Ureter (tissue), 1 donor: ENCODE measurements at regions not wholly inside any gene's neighbourhood (a gene's known extent, or its start where the extent isn't known, plus 50 kb on each side); places are given as distances from the start of the nearest gene placed in this dataset.
"Not testable (repeated sequence)": the region's sequence is repeated elsewhere in the genome, so short reads cannot be mapped to it uniquely, and the experiment has no call there.

Experiments
- DNase-seq: peaks from one replicate; pipeline ENCODE4 v3.0.0-alpha.2; 2020; ENCODE audit warnings: low spot score
- donor health status: DM: yes; HTN: yes; CAD: no.

DNA sequence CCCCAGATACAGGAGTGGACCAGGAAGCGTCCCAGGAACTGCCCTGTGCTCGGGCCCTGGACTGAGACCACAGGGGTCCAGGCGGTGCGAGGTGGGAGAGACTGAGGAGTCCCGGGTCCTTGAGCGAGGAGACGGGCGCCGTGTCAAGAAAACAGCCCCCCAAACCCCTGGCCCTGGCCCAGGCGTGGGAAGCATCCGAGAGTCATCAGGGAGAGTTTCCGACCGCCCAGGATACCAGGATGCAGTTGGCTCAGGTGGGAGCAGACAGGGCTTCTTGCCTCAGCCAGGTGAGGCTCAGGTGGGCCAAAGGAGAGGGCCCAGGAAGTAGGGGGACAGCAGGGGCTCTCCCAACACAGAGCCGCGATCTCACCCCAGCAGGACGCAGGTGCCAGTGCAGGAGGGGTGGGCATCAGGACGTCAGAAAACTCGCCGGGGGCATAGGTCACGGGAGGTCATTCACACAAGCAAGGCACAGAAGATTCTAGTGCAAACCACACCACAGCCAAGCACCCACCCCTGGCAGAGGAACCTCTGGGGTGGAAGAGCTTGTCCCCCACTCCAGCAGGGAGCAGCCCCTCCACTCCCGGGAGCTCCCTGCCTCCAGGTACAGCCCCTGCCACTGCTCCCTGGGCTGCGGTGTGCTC lies 102.5 kb upstream of the EIF5 start:
- no peak for DNase-seq

DNA sequence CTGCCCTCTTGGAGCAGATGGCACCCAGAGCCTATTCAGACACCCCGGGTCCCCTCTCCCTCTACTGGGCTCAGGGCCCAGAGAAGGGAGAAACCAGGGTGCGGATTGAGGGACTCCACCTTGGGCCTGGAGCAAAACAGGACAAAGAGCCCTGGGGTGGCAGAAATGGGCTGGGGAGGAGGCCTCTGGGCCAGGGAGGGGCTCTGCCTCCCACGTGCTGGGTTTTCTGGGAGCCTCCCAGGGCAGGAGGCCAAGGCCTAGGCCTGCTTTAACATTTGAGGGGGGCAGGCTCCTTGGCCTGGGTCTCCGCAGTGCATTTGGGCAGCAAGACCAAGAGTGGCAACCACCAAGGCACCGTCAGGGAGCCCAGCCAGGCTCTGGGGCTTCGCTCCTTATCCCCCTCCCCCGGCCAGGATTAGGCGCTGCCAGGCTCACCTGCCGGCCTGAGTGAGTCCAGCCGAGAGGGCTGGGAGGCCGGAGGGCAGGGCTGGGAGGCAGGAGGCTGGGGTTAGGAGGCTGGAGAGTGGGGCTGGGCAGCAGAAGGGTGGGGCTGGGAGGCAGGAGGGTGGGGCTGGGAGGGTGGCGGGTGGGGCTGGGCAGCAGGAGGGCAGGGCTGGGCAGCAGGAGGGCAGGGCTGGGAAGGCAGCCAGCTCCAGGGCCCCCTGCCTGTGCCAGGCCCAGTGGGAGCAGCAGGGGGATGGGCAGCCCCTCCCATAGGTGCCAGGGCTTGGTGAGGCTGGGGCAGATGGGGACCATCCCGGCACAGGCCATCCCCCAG lies 101.8 kb upstream of the EIF5 start:
- DNase-seq, result no peak

DNA sequence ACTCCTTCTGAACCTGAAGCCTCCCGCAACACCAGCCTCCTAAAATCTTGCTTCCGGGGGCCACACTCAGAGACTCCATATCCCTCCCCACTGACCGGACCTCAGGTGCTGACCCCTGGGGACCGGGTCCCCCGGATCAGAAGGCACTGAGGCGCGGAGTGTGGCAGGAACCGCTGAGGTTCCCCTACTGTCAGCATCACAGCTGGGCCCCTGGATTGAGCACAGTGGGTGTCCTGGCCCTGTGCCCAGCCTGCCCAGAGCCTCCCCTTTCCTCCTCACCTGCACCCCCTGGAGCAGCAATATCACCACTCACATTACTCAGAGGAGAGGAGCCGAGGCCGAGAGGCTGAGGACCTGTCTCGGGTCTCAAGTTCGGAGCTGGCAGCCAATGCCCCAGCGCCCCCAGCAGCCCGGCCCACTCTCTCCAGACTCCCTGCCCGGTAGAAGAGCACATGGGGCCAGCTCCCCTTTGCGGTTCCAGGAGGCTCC lies 101.2 kb upstream of the EIF5 start:
- DNase-seq, result no peak

DNA sequence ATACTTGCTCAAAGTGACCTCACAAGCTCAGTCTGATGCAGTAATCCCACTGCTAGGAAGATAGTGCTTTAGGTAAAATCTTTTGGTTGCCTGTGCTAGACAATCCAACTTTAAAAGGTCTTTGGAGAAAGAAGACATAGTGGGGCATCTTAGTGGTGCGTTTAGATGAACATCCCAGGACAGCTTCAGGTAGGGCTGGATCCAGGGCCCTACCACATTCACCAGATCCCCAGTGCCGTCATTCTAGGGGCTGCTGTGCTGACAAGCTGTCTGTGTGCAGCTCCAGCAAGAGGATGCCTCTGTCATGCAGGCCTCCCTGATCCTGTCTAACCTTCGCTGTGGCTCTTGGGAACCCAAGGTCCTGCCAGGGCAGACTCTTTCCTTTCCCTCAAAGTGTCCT lies 100.7 kb upstream of the EIF5 start:
- DNase-seq, result no peak

- not testable (repeated sequence) for DNase-seq
Observed at GRCh38 chr14:103234826-103235225, 99.2 kb upstream of the EIF5 start.

- DNase-seq, result not testable (repeated sequence)
Observed at GRCh38 chr14:103235506-103235905, 98.5 kb upstream of the EIF5 start.

- no peak for DNase-seq
Observed at GRCh38 chr14:103239751-103240150, 94.3 kb upstream of the EIF5 start.

- DNase-seq, result no peak
Observed at GRCh38 chr14:103241531-103241930, 92.5 kb upstream of the EIF5 start.

DNA sequence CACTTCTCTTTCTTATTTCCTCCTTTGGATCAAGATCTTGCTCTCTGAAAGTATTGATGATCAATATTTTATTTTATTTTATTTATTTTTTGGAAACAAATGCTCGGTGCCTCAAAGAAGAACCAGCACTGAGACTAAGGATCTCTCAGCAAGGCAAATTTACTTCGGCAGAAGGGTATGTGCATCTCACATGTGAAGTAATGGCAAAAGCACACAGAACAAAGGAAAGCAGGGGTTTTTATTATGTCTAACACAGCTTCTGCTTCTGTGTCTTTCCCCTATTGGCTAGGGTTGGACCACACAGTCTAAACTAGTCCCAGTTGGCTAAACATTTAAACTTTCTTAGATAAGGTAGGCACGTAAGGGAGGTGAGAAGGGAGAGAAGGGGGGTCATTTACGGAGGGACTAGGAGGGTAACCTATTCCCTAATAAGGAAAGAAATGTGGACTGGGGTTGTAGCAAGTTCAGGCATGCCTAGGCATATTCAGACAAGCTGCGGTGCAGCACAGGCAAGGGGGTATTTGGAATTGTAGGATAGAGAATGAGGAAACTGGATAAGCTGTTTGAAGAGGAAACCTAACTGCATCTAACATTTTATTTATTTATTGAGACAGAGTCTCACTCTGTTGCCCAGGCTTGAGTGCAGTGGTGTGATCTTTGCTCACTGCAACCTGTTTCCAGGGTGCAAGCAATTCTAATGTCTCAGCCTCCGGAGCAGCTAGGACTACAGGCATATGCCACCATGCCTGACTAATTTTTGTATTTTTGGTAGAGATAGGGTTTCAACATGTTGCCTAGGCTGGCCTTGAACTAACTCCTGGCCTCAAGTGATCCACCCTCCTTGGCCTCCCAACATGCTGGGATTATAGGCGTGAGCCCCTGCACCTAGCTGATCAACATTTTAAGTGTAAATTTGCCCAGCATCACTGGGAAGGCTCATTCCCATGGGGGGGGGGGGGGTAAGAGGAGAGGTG lies 90.0 kb upstream of the EIF5 start:
- DNase-seq, result no peak

DNA sequence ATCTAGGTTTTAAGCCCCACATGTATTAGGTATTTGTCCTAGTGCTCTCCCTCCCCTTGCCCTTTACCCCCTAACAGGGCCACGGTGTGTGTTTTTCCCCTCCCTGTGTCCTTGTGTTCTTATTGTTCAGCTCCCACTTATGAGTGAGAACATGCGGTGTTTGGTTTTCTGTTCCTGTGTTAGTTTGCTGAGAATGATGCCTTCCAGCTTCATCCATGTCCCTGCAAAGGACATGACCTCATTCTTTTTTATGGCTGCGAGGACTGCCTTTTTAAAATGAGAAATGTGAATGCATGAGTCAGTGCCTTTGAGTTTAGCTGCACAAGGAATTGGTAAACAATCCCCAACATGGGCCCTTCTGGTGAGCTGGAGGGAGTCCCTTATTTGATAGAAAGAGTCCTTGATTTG lies 88.4 kb upstream of the EIF5 start:
- not testable (repeated sequence) for DNase-seq

GRCh38 chr14:103246070-103246469 lies 88.0 kb upstream of the EIF5 start:
- no peak for DNase-seq

- no peak for DNase-seq
Observed at GRCh38 chr14:103247169-103247606, 86.8 kb upstream of the EIF5 start.

GRCh38 chr14:103250181-103250580 lies 83.9 kb upstream of the EIF5 start:
- DNase-seq, result no peak

- no peak for DNase-seq
Observed at GRCh38 chr14:103250874-103251273, 83.2 kb upstream of the EIF5 start.

GRCh38 chr14:103255555-103255954 lies 78.5 kb upstream of the EIF5 start:
- DNase-seq, result no peak

DNA sequence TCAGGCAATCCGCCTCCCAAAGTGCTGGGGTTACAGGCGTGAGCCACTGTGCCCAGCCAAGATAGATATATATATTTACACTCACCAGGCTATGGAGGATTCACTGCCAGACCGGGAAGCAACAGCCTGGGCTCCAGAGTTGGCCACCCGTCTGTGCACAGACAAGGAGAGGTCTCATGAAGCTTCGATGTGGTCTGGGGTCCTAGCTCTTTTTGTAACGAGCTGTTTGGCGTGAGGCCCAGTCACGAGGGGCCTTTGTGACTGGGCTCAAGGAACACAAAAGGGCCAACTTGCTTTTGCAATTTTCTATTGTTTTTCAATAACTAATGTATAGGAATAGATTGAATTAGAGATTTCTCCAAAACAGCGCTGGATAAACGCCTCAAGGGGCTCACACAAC lies 77.6 kb upstream of the EIF5 start:
- no peak for DNase-seq

- no peak for DNase-seq
Observed at GRCh38 chr14:103257211-103257962, 76.7 kb upstream of the EIF5 start.

DNA sequence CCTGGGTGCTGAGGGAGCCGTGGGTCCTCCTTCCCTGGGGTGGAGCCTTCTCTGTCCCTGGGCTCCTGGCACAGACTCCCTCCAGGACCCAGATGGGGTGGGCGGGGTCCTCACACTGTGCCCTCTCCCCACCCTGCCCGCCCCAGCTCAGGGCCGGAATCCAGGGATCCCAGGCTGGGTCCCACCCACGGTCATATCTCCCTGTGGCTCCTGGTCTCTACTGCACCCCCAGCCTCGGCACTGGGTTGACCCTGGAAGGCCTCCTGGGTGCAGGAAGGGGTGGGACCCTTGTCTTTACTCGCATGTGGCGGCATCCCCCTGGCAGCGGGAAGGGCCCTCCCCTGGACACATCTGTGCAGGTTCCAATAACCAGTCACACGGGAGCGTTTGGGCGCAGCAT lies 75.8 kb upstream of the EIF5 start:
- no peak for DNase-seq

- no peak for DNase-seq
Observed at GRCh38 chr14:103259184-103259583, 74.9 kb upstream of the EIF5 start.

GRCh38 chr14:103259801-103260628 lies 74.0 kb upstream of the EIF5 start:
- DNase-seq, result peak; percentile 42
